Liver (tissue), 3 donors: ENCODE measurements at regions not wholly inside any gene's neighbourhood (a gene's known extent, or its start where the extent isn't known, plus 50 kb on each side); places are given as distances from the start of the nearest gene placed in this dataset.

Experiments
- EGR1 ChIP-seq, 2 donors: IDR thresholded peaks; 2 replicates each; pipeline ENCODE4 v1.6.1; 2016 to 2018; ENCODE audit warnings: antibody characterized with exemption in 2 of 2, low read depth in 2 of 2
- GABPA ChIP-seq, 2 donors: IDR thresholded peaks in 1 of 2; conservative IDR thresholded peaks in 1 of 2; 2 replicates each; pipeline ENCODE4 v1.6.1; 2016; ENCODE audit warnings: antibody characterized with exemption in 2 of 2, mild to moderate bottlenecking in 1 of 2, moderate library complexity in 1 of 2
- HNF4A ChIP-seq, 2 donors: conservative IDR thresholded peaks; 2 replicates each; pipeline ENCODE4 v1.6.1; 2016; ENCODE audit warnings: antibody characterized with exemption in 2 of 2, mild to moderate bottlenecking in 2 of 2
- HNF4G ChIP-seq: IDR thresholded peaks from 2 replicates; pipeline ENCODE4 v1.6.1; 2016; ENCODE audit warnings: antibody characterized with exemption
- JUND ChIP-seq, 2 donors: IDR thresholded peaks; 2 replicates each; pipeline ENCODE4 v1.6.1; 2016; ENCODE audit warnings: antibody characterized with exemption in 2 of 2
- NR2F2 ChIP-seq: IDR thresholded peaks from 2 replicates; pipeline ENCODE4 v1.6.1; 2016; ENCODE audit warnings: antibody characterized with exemption
- RXRA ChIP-seq, 2 donors: IDR thresholded peaks; 2 replicates each; pipeline ENCODE4 v1.6.1; 2017 to 2018; ENCODE audit warnings: antibody characterized with exemption in 2 of 2, mild to moderate bottlenecking in 1 of 2
- SP1 ChIP-seq: IDR thresholded peaks from 2 replicates; pipeline ENCODE4 v1.6.1; 2018; ENCODE audit warnings: antibody characterized with exemption, mild to moderate bottlenecking
- TAF1 ChIP-seq: conservative IDR thresholded peaks from 2 replicates; pipeline ENCODE4 v1.6.1; 2016; ENCODE audit warnings: antibody characterized with exemption, mild to moderate bottlenecking
- YY1 ChIP-seq: IDR thresholded peaks from 2 replicates; pipeline ENCODE4 v1.6.1; 2016; ENCODE audit warnings: antibody characterized with exemption, mild to moderate bottlenecking
- TF ChIP-seq, protein P1 (sequence below): fragments of 150-350 bp; IDR thresholded peaks from 2 replicates; pipeline ENCODE4 v1.5.1; 2017; ENCODE audit warnings: improper control_type of control experiment, low read depth, low read length; ENCODE audit not compliant: missing input control
- TF ChIP-seq, protein P2 (sequence below): IDR thresholded peaks from 2 replicates; pipeline ENCODE4 v1.6.1; 2016; ENCODE audit warnings: antibody characterized with exemption
- TF ChIP-seq, protein P3 (sequence below): IDR thresholded peaks from 2 replicates; pipeline ENCODE4 v1.6.1; 2016; ENCODE audit warnings: antibody characterized with exemption
- donor health status: healthy.
- donor health status: healthy.

DNA sequence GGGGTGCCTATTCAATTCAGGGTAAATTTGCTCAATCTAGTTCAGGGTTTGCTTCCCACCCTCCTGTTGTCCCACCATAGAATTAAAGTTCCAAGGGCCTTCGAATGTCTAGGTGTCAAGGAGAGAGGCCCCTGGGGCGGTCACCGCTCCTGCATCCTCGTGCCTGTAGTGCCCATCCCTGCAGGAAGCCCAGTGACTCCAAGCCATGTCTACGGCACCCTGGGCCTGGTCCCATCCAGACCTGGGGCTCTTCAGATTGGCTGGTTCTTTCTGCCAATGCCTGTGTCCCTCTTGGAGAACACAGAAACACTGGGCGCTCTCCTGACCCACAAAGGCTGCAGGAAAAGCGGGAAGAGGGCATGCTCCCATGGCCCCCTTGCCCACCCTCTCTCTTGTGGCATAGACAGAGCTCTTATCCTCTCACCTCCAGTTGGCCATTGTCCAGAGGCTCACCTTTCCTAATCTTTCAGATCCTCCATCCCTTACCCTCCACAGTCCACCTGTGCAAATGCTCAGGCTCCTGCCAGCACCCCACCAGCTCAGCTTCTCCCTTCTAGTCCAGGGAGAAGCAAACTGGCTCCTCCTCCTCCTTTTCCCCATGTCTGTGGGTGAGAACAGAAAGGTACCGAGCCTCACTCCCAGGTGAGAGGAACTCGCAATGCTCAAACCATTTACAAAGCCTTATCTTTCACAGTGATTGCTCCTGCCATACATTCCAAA, 253.0 kb upstream of the IRX2 start:
- TF ChIP-seq, protein P1, sequence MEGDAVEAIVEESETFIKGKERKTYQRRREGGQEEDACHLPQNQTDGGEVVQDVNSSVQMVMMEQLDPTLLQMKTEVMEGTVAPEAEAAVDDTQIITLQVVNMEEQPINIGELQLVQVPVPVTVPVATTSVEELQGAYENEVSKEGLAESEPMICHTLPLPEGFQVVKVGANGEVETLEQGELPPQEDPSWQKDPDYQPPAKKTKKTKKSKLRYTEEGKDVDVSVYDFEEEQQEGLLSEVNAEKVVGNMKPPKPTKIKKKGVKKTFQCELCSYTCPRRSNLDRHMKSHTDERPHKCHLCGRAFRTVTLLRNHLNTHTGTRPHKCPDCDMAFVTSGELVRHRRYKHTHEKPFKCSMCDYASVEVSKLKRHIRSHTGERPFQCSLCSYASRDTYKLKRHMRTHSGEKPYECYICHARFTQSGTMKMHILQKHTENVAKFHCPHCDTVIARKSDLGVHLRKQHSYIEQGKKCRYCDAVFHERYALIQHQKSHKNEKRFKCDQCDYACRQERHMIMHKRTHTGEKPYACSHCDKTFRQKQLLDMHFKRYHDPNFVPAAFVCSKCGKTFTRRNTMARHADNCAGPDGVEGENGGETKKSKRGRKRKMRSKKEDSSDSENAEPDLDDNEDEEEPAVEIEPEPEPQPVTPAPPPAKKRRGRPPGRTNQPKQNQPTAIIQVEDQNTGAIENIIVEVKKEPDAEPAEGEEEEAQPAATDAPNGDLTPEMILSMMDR, result no peak
- TF ChIP-seq HNF4A (conservative IDR thresholded peaks at IDR 0.05) (no peak), HNF4G (no peak), NR2F2 (no peak), TAF1 (no peak), EGR1 (IDR thresholded peaks at IDR 0.05; ENCODE audit: low read depth in 2 of 2) (no peak), RXRA (IDR thresholded peaks at IDR 0.05) (no peak), SP1 (no peak), YY1 (no peak), GABPA (IDR thresholded peaks at IDR 0.05 in 1 of 2, conservative IDR thresholded peaks at IDR 0.05 in 1 of 2) (no peak), JUND (IDR thresholded peaks at IDR 0.05) (no peak)
- TF ChIP-seq, protein P2, sequence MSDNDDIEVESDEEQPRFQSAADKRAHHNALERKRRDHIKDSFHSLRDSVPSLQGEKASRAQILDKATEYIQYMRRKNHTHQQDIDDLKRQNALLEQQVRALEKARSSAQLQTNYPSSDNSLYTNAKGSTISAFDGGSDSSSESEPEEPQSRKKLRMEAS, result no peak
- TF ChIP-seq, protein P3, sequence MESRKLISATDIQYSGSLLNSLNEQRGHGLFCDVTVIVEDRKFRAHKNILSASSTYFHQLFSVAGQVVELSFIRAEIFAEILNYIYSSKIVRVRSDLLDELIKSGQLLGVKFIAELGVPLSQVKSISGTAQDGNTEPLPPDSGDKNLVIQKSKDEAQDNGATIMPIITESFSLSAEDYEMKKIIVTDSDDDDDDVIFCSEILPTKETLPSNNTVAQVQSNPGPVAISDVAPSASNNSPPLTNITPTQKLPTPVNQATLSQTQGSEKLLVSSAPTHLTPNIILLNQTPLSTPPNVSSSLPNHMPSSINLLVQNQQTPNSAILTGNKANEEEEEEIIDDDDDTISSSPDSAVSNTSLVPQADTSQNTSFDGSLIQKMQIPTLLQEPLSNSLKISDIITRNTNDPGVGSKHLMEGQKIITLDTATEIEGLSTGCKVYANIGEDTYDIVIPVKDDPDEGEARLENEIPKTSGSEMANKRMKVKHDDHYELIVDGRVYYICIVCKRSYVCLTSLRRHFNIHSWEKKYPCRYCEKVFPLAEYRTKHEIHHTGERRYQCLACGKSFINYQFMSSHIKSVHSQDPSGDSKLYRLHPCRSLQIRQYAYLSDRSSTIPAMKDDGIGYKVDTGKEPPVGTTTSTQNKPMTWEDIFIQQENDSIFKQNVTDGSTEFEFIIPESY, result no peak
